ENCODE measurements at regions not wholly inside any gene's neighbourhood (a gene's known extent, or its start where the extent isn't known, plus 50 kb on each side); places are given as distances from the start of the nearest gene placed in this dataset.

- no peaks in the 10 kb centered on the region for H3K27me3 ChIP-seq (ENCODE audit: control insufficient read depth, insufficient read depth, low read length)
Observed at GRCh38 chr11:122214080-122214479, 98.1 kb upstream of the BLID start.

GRCh38 chr11:122213171-122213570 lies 97.2 kb upstream of the BLID start:
- Histone ChIP-seq H3K27me3 (ENCODE audit: control insufficient read depth, insufficient read depth, low read length) (no peaks in the 10 kb centered on the region), H3K36me3 (ENCODE audit: insufficient read depth, low read length) (no peaks in the 10 kb centered on the region), H3K4me3 (ENCODE audit: low read length) (no peak overlapping the region), H3K9me3 (replicated peaks; ENCODE audit: low read length) (no peaks in the 10 kb centered on the region), H3K4me1 (ENCODE audit: control insufficient read depth, insufficient read depth, low read length) (peaks cover 50% of the 10 kb centered on the region), H3K4me2 (ENCODE audit: low read length) (no peak overlapping the region), H3K9ac (ENCODE audit: low read depth, low read length) (no peak overlapping the region)

More at GRCh38 chr11:122214080-122214479, 98.1 kb upstream of the BLID start:
- no peak overlapping the region for H3K4me3 ChIP-seq (ENCODE audit: low read length)
- no peaks in the 10 kb centered on the region for H3K36me3 ChIP-seq (ENCODE audit: insufficient read depth, low read length)
- H3K9ac ChIP-seq (ENCODE audit: low read depth, low read length): peak overlapping the region; percentile 52
- peak overlapping the region; percentile 11 for H3K4me2 ChIP-seq (ENCODE audit: low read length)
- H3K4me1 ChIP-seq (ENCODE audit: control insufficient read depth, insufficient read depth, low read length): peaks cover 42% of the 10 kb centered on the region
- no peaks in the 10 kb centered on the region for H3K9me3 ChIP-seq (replicated peaks; ENCODE audit: low read length)

- no peak overlapping the region for H3K4me3 ChIP-seq (ENCODE audit: low read length)
- H3K4me1 ChIP-seq (ENCODE audit: control insufficient read depth, insufficient read depth, low read length): peaks cover 71% of the 10 kb centered on the region
- peak overlapping the region; percentile 8 for H3K9ac ChIP-seq (ENCODE audit: low read depth, low read length)
Observed at GRCh38 chr11:122210367-122210997, 94.5 kb upstream of the BLID start.

GRCh38 chr11:122209619-122210366 lies 93.8 kb upstream of the BLID start:
- H3K4me1 ChIP-seq (ENCODE audit: control insufficient read depth, insufficient read depth, low read length): peaks cover 71% of the 10 kb centered on the region
- no peaks in the 10 kb centered on the region for H3K36me3 ChIP-seq (ENCODE audit: insufficient read depth, low read length)
- peak overlapping the region; percentile 51 for H3K4me2 ChIP-seq (ENCODE audit: low read length)

More at GRCh38 chr11:122210367-122210997, 94.5 kb upstream of the BLID start:
- no peaks in the 10 kb centered on the region for H3K36me3 ChIP-seq (ENCODE audit: insufficient read depth, low read length)
- H3K9me3 ChIP-seq (replicated peaks; ENCODE audit: low read length): no peaks in the 10 kb centered on the region
- H3K27me3 ChIP-seq (ENCODE audit: control insufficient read depth, insufficient read depth, low read length): no peaks in the 10 kb centered on the region
- H3K4me2 ChIP-seq (ENCODE audit: low read length): peak overlapping the region; percentile 16

GRCh38 chr11:122207921-122208764 lies 92.1 kb upstream of the BLID start:
- peak overlapping the region; percentile 54 for H3K4me2 ChIP-seq (ENCODE audit: low read length)
- H3K9me3 ChIP-seq (replicated peaks; ENCODE audit: low read length): no peaks in the 10 kb centered on the region
- H3K4me1 ChIP-seq (ENCODE audit: control insufficient read depth, insufficient read depth, low read length): peaks cover 75% of the 10 kb centered on the region
- no peak overlapping the region for H3K4me3 ChIP-seq (ENCODE audit: low read length)
- no peaks in the 10 kb centered on the region for H3K36me3 ChIP-seq (ENCODE audit: insufficient read depth, low read length)
- H3K9ac ChIP-seq (ENCODE audit: low read depth, low read length): peak overlapping the region; percentile 69
- no peaks in the 10 kb centered on the region for H3K27me3 ChIP-seq (ENCODE audit: control insufficient read depth, insufficient read depth, low read length)

More at GRCh38 chr11:122209619-122210366, 93.8 kb upstream of the BLID start:
- Histone ChIP-seq H3K4me3 (ENCODE audit: low read length) (no peak overlapping the region), H3K9me3 (replicated peaks; ENCODE audit: low read length) (no peaks in the 10 kb centered on the region), H3K27me3 (ENCODE audit: control insufficient read depth, insufficient read depth, low read length) (no peaks in the 10 kb centered on the region), H3K9ac (ENCODE audit: low read depth, low read length) (peak overlapping the region; percentile 69)

GRCh38 chr11:122207505-122207904 lies 91.5 kb upstream of the BLID start:
- no peaks in the 10 kb centered on the region for H3K36me3 ChIP-seq (ENCODE audit: insufficient read depth, low read length)
- peak overlapping the region; percentile 54 for H3K4me2 ChIP-seq (ENCODE audit: low read length)
- H3K27me3 ChIP-seq (ENCODE audit: control insufficient read depth, insufficient read depth, low read length): no peaks in the 10 kb centered on the region
- H3K9me3 ChIP-seq (replicated peaks; ENCODE audit: low read length): no peaks in the 10 kb centered on the region
- H3K4me3 ChIP-seq (ENCODE audit: low read length): peak overlapping the region; percentile 32
- H3K9ac ChIP-seq (ENCODE audit: low read depth, low read length): peak overlapping the region; percentile 57
- H3K4me1 ChIP-seq (ENCODE audit: control insufficient read depth, insufficient read depth, low read length): peaks cover 81% of the 10 kb centered on the region

- Histone ChIP-seq H3K27me3 (ENCODE audit: control insufficient read depth, insufficient read depth, low read length) (no peaks in the 10 kb centered on the region), H3K9me3 (replicated peaks; ENCODE audit: low read length) (no peaks in the 10 kb centered on the region), H3K4me3 (ENCODE audit: low read length) (peak overlapping the region; percentile 9), H3K4me2 (ENCODE audit: low read length) (peak overlapping the region; percentile 34), H3K4me1 (ENCODE audit: control insufficient read depth, insufficient read depth, low read length) (peaks cover 88% of the 10 kb centered on the region), H3K36me3 (ENCODE audit: insufficient read depth, low read length) (no peaks in the 10 kb centered on the region), H3K9ac (ENCODE audit: low read depth, low read length) (peak overlapping the region; percentile 22)
Observed at GRCh38 chr11:122205036-122205435, 89.0 kb upstream of the BLID start.

GRCh38 chr11:122204206-122204605 lies 88.2 kb upstream of the BLID start:
- Histone ChIP-seq H3K4me2 (ENCODE audit: low read length) (peak overlapping the region; percentile 2), H3K9ac (ENCODE audit: low read depth, low read length) (peak overlapping the region; percentile 90), H3K27me3 (ENCODE audit: control insufficient read depth, insufficient read depth, low read length) (no peaks in the 10 kb centered on the region), H3K4me1 (ENCODE audit: control insufficient read depth, insufficient read depth, low read length) (peaks cover 86% of the 10 kb centered on the region), H3K9me3 (replicated peaks; ENCODE audit: low read length) (no peaks in the 10 kb centered on the region), H3K4me3 (ENCODE audit: low read length) (no peak overlapping the region), H3K36me3 (ENCODE audit: insufficient read depth, low read length) (no peaks in the 10 kb centered on the region)

- H3K4me2 ChIP-seq (ENCODE audit: low read length): peak overlapping the region; percentile 89
- peaks cover 83% of the 10 kb centered on the region for H3K4me1 ChIP-seq (ENCODE audit: control insufficient read depth, insufficient read depth, low read length)
- no peaks in the 10 kb centered on the region for H3K36me3 ChIP-seq (ENCODE audit: insufficient read depth, low read length)
- no peaks in the 10 kb centered on the region for H3K27me3 ChIP-seq (ENCODE audit: control insufficient read depth, insufficient read depth, low read length)
- peak overlapping the region; percentile 90 for H3K9ac ChIP-seq (ENCODE audit: low read depth, low read length)
- no peaks in the 10 kb centered on the region for H3K9me3 ChIP-seq (replicated peaks; ENCODE audit: low read length)
- peak overlapping the region; percentile 73 for H3K4me3 ChIP-seq (ENCODE audit: low read length)
Observed at GRCh38 chr11:122202951-122203456, 87.0 kb upstream of the BLID start.

GRCh38 chr11:122202161-122202950 lies 86.3 kb upstream of the BLID start:
- H3K27me3 ChIP-seq (ENCODE audit: control insufficient read depth, insufficient read depth, low read length): no peaks in the 10 kb centered on the region
- H3K36me3 ChIP-seq (ENCODE audit: insufficient read depth, low read length): no peaks in the 10 kb centered on the region
- peak overlapping the region; percentile 89 for H3K4me2 ChIP-seq (ENCODE audit: low read length)
- peak overlapping the region; percentile 90 for H3K9ac ChIP-seq (ENCODE audit: low read depth, low read length)
- peak overlapping the region; percentile 73 for H3K4me3 ChIP-seq (ENCODE audit: low read length)
- no peaks in the 10 kb centered on the region for H3K9me3 ChIP-seq (replicated peaks; ENCODE audit: low read length)
- H3K4me1 ChIP-seq (ENCODE audit: control insufficient read depth, insufficient read depth, low read length): peaks cover 83% of the 10 kb centered on the region
